A549 (cell line): ENCODE measurements at regions not wholly inside any gene's neighbourhood (a gene's known extent, or its start where the extent isn't known, plus 50 kb on each side); places are given as distances from the start of the nearest gene placed in this dataset.

ENCODE experiments used
- ATAC-seq, 2 experiments: fragments of 200-7000 bp in 1 of 2; fragments of >200 bp in 1 of 2; cut with Nextera tagmentation in 1 of 2; cut with Tn5 transposase in 1 of 2; 3 replicates each; pipeline versions ENCODE4 v1.8.0 to v1.9.1; 2018 to 2020; ENCODE audit warnings: mild to moderate bottlenecking in 1 of 2, moderate library complexity in 1 of 2
- CTCF ChIA-PET: fragments of 300-600 bp; sonication (Branson Sonifier 250); formaldehyde crosslinking; extraction: SDS; loops from one replicate; lab custom pipeline; 2021; ENCODE audit warnings: antibody characterized with exemption, inconsistent platforms; lab: Yijun Ruan, JAX
- POLR2A ChIA-PET: fragments of 350-600 bp; formaldehyde crosslinking; extraction: SDS; loops from one replicate; lab custom pipeline; 2021; ENCODE audit warnings: antibody characterized with exemption, inconsistent platforms; lab: Yijun Ruan, JAX
- DNase-seq, 2 experiments: peaks; one replicate each; pipeline versions ENCODE4 v3.0.0 to v3.0.0-alpha.2; 2011 to 2016; ENCODE audit warnings: low read depth in 1 of 2, low spot score in 1 of 2
- FAIRE-seq: peaks from 2 replicates; lab custom pipeline; 2011; peaks lifted over from hg19 to GRCh38; lab: Jason Lieb, UNC
- H3K27ac ChIP-seq, 2 experiments: fragments of >200 bp; sonication (Bioruptor Twin); formaldehyde crosslinking; 3 replicates each; pipeline ENCODE4 v1.5.1; 2016 to 2017
- H3K4me1 ChIP-seq: fragments of >200 bp; sonication (Bioruptor Twin); formaldehyde crosslinking; 3 replicates; pipeline ENCODE4 v1.6.1; 2016
- H3K4me2 ChIP-seq: fragments of >200 bp; sonication (Bioruptor Twin); formaldehyde crosslinking; 3 replicates; pipeline ENCODE4 v1.6.1; 2016
- H3K4me3 ChIP-seq: fragments of >200 bp; sonication (Bioruptor Twin); formaldehyde crosslinking; 3 replicates; pipeline ENCODE4 v1.5.1; 2016
- H3K9me3 ChIP-seq: fragments of >200 bp; sonication (Bioruptor Twin); formaldehyde crosslinking; 3 replicates; pipeline ENCODE4 v1.6.1; 2016
- BCL3 ChIP-seq: fragments of >200 bp; sonication (Bioruptor Twin); formaldehyde crosslinking; IDR thresholded peaks from 3 replicates; pipeline ENCODE4 v1.6.1; 2016
- CEBPB ChIP-seq, 2 experiments: fragments of >200 bp in 1 of 2; sonication (Bioruptor Twin) in 1 of 2; formaldehyde crosslinking in 1 of 2; IDR thresholded peaks; 2 replicates each; pipeline ENCODE4 v1.6.1; 2012 to 2016
- E2F6 ChIP-seq: IDR thresholded peaks from 2 replicates; pipeline ENCODE4 v1.6.1; 2012; ENCODE audit warnings: low read depth, borderline replicate concordance
- ESRRA ChIP-seq: fragments of 150-350 bp; IDR thresholded peaks from 2 replicates; pipeline ENCODE4 v1.6.1; 2014; ENCODE audit warnings: mild to moderate bottlenecking, low read length, borderline replicate concordance
- HDAC2 ChIP-seq: fragments of 200-600 bp; sonication (generic); IDR thresholded peaks from 2 replicates; pipeline ENCODE4 v1.6.1; 2016
- HEYL ChIP-seq: fragments of 250-450 bp; sonication (Bioruptor Pico); IDR thresholded peaks from 2 replicates; pipeline ENCODE4 v1.8.0; 2021; ENCODE audit warnings: mild to moderate bottlenecking, moderate library complexity
- HOXA7 ChIP-seq: fragments of 250-450 bp; sonication (Bioruptor Pico); IDR thresholded peaks from 2 replicates; pipeline ENCODE4 v1.5.0; 2020; ENCODE audit warnings: mild to moderate bottlenecking, moderate library complexity
- HOXB13 ChIP-seq: fragments of 250-450 bp; sonication (Bioruptor Pico); IDR thresholded peaks from 2 replicates; pipeline ENCODE4 v1.5.0; 2020; ENCODE audit warnings: low read depth, mild to moderate bottlenecking, moderate library complexity
- HOXB5 ChIP-seq: fragments of 250-450 bp; sonication (Bioruptor Pico); IDR thresholded peaks from 2 replicates; pipeline ENCODE4 v1.5.0; 2020; ENCODE audit warnings: mild to moderate bottlenecking, moderate library complexity
- JUN ChIP-seq, 2 experiments: fragments of >200 bp; sonication (Bioruptor Twin); formaldehyde crosslinking; IDR thresholded peaks; 2 replicates in 1 of 2; 3 replicates in 1 of 2; pipeline ENCODE4 v1.6.1; 2016 to 2017
- MYC ChIP-seq: IDR thresholded peaks from 2 replicates; pipeline ENCODE4 v1.6.1; 2012; ENCODE audit warnings: mild to moderate bottlenecking, inconsistent platforms, low read length, improper control_type of control experiment, borderline replicate concordance
- NR3C1 ChIP-seq: fragments of >200 bp; sonication (Bioruptor Twin); formaldehyde crosslinking; IDR thresholded peaks from 3 replicates; pipeline ENCODE4 v1.6.1; 2017
- POLR2A ChIP-seq: IDR thresholded peaks from 2 replicates; pipeline ENCODE4 v1.6.1; 2012; ENCODE audit warnings: mild to moderate bottlenecking, low read length
- REST ChIP-seq: fragments of 200-600 bp; sonication (generic); IDR thresholded peaks from 2 replicates; pipeline ENCODE4 v1.6.1; 2016; ENCODE audit warnings: antibody characterized with exemption, mild to moderate bottlenecking, moderate library complexity
- RFX5 ChIP-seq: fragments of 450-650 bp; IDR thresholded peaks from 2 replicates; pipeline ENCODE4 v1.7.1; 2014; ENCODE audit warnings: antibody characterized with exemption, mild to moderate bottlenecking, moderate library complexity
- RNF2 ChIP-seq: fragments of 200-600 bp; sonication (generic); IDR thresholded peaks from 2 replicates; pipeline ENCODE4 v1.6.1; 2016; ENCODE audit warnings: low read depth, mild to moderate bottlenecking, antibody characterized with exemption, moderate library complexity, borderline replicate concordance
- SREBF2 ChIP-seq: fragments of 450-650 bp; IDR thresholded peaks from 2 replicates; pipeline ENCODE4 v1.6.1; 2014; ENCODE audit warnings: mild to moderate bottlenecking, moderate library complexity
- WGBS: methylation state at CpG from one replicate; pipeline ENCODE4 v1.1.6; 2017; ENCODE audit errors: missing lambda C conversion rate; 5-methylcytosine and 5-hydroxymethylcytosine counted together
- TF ChIP-seq, protein P1 (sequence below): fragments of >200 bp; sonication (Bioruptor Twin); formaldehyde crosslinking; IDR thresholded peaks from 3 replicates; pipeline ENCODE4 v1.5.1; 2016
- TF ChIP-seq, protein P2 (sequence below): fragments of 250-450 bp; sonication (Bioruptor Pico); IDR thresholded peaks from 2 replicates; pipeline ENCODE4 v1.5.0; 2020; ENCODE audit warnings: low read depth, mild to moderate bottlenecking, moderate library complexity
- TF ChIP-seq, protein P3 (sequence below): IDR thresholded peaks from 2 replicates; pipeline ENCODE4 v1.6.1; 2012

- no peak for ATAC-seq
Observed at GRCh38 chr17:77693776-77694175, 264.7 kb upstream of the TNRC6C start.

DNA sequence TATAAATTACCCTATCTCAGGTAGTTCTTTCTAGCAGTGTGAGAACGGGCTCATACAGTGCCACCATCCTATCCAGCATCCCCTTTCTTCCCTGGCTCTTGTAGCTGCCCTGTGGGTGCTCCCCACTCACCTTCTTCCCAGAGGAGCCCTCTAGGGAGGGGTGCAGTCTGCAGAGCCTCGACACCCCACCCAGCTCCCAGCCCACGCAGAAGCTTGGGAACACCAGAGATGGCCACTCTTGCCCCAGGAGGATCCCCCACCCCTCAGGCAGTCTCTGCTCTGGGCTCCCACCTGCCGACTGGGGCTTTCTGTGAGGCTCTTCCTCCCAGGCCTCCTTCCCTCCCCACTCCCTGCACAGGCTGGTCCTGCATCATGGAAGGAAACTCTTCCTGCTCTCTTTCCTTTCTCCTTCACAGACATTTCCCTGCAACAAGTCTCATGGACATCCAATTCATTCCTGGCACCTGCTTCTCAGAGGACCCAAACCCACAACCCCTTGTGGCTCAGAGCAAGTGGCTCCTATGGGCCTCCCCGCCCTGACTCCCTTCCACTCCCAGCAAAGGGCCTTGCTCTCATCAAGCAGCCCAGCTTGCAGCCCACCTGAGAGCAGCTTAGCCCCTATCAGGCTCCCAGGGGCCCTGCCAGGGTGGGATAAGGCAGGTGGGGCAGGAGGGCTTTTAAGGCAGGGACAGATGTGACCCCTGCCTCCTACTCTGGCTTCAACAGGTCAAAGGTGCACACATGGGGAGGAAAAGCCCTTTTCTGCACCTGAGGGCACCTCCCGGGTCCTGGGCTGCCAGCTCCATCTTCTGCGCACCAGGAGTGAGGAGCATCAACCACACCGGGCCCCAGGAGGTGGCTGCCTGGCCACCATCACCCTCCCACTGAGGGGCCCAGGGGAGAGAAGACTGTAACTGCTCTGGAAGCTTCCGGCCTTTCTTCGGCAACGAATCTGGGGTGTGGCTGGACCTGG lies 263.8 kb upstream of the TNRC6C start:
- 66% methylated on average over 10 of the region's 11 CpGs for WGBS
- DNase-seq = no peak
- CTCF ChIA-PET = interaction anchor here (1.1 kb wide), 1 partner anchor 319 kb away, joined by 3 read pairs; no protein-coding TSS in a partner anchor

More at GRCh38 chr17:77693776-77694175, 264.7 kb upstream of the TNRC6C start:
- no peak overlapping the region for H3K4me3 ChIP-seq
- POLR2A ChIA-PET = no interaction called here
- no peaks in the 10 kb centered on the region for H3K9me3 ChIP-seq
- FAIRE-seq (no peak), DNase-seq (no peak)
- no peak overlapping the region for H3K4me2 ChIP-seq
- TF ChIP-seq REST = no peak
- TF ChIP-seq RFX5 = no peak
- TF ChIP-seq HDAC2 = no peak
- TF ChIP-seq POLR2A = no peak
- TF ChIP-seq HOXB13 (CRISPR knock-in tag) = no peak
- TF ChIP-seq, protein P1, sequence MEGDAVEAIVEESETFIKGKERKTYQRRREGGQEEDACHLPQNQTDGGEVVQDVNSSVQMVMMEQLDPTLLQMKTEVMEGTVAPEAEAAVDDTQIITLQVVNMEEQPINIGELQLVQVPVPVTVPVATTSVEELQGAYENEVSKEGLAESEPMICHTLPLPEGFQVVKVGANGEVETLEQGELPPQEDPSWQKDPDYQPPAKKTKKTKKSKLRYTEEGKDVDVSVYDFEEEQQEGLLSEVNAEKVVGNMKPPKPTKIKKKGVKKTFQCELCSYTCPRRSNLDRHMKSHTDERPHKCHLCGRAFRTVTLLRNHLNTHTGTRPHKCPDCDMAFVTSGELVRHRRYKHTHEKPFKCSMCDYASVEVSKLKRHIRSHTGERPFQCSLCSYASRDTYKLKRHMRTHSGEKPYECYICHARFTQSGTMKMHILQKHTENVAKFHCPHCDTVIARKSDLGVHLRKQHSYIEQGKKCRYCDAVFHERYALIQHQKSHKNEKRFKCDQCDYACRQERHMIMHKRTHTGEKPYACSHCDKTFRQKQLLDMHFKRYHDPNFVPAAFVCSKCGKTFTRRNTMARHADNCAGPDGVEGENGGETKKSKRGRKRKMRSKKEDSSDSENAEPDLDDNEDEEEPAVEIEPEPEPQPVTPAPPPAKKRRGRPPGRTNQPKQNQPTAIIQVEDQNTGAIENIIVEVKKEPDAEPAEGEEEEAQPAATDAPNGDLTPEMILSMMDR = no peak
- no peak for TF ChIP-seq NR3C1
- TF ChIP-seq ESRRA = no peak
- TF ChIP-seq JUN (IDR thresholded peaks at IDR 0.05) = no peak
- TF ChIP-seq, protein P2, sequence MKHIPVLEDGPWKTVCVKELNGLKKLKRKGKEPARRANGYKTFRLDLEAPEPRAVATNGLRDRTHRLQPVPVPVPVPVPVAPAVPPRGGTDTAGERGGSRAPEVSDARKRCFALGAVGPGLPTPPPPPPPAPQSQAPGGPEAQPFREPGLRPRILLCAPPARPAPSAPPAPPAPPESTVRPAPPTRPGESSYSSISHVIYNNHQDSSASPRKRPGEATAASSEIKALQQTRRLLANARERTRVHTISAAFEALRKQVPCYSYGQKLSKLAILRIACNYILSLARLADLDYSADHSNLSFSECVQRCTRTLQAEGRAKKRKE (CRISPR knock-in tag) = no peak
- no peak for TF ChIP-seq CEBPB (IDR thresholded peaks at IDR 0.05)
- TF ChIP-seq E2F6 = no peak
- TF ChIP-seq MYC = no peak
- TF ChIP-seq HOXA7 (CRISPR knock-in tag) = no peak
- WGBS = 36% methylated on average over 7 of the region's 7 CpGs
- CTCF ChIA-PET = interaction anchor here (1.1 kb wide), 1 partner anchor 320 kb away, joined by 3 read pairs; no protein-coding TSS in a partner anchor
- no peak overlapping the region for H3K27ac ChIP-seq
- no peaks in the 10 kb centered on the region for H3K4me1 ChIP-seq

More for the DNA sequence above, 263.8 kb upstream of the TNRC6C start:
- FAIRE-seq (no peak), ATAC-seq (no peak)
- TF ChIP-seq BCL3 (no peak), HOXB5 (no peak), HEYL (CRISPR knock-in tag) (no peak), RNF2 (no peak), SREBF2 (no peak)
- TF ChIP-seq, protein P3, sequence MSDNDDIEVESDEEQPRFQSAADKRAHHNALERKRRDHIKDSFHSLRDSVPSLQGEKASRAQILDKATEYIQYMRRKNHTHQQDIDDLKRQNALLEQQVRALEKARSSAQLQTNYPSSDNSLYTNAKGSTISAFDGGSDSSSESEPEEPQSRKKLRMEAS = no peak
- Histone ChIP-seq H3K9me3 (no peaks in the 10 kb centered on the region), H3K4me2 (no peak overlapping the region), H3K4me3 (no peak overlapping the region), H3K27ac (no peak overlapping the region), H3K4me1 (no peaks in the 10 kb centered on the region)
- POLR2A ChIA-PET = no interaction called here
